SK-N-SH treated with all-trans-retinoic acid at 6 μM for 48 hours (cell line): ENCODE measurements at regions not wholly inside any gene's neighbourhood (a gene's known extent, or its start where the extent isn't known, plus 50 kb on each side); places are given as distances from the start of the nearest gene placed in this dataset.

Experiments
- GLIS3 ChIP-seq: fragments of 250-450 bp; sonication (Bioruptor Pico); IDR thresholded peaks from 2 replicates; pipeline ENCODE4 v1.5.0; 2020; ENCODE audit warnings: mild to moderate bottlenecking, moderate library complexity
- PPARA ChIP-seq: fragments of 250-450 bp; sonication (Bioruptor Pico); IDR thresholded peaks from 2 replicates; pipeline ENCODE4 v1.5.0; 2020; ENCODE audit warnings: mild to moderate bottlenecking, borderline replicate concordance
- TF ChIP-seq, protein P1 (sequence below): fragments of 250-450 bp; sonication (Bioruptor Pico); IDR thresholded peaks from 2 replicates; pipeline ENCODE4 v1.5.1; 2020; ENCODE audit warnings: low read depth, mild to moderate bottlenecking, moderate library complexity

DNA sequence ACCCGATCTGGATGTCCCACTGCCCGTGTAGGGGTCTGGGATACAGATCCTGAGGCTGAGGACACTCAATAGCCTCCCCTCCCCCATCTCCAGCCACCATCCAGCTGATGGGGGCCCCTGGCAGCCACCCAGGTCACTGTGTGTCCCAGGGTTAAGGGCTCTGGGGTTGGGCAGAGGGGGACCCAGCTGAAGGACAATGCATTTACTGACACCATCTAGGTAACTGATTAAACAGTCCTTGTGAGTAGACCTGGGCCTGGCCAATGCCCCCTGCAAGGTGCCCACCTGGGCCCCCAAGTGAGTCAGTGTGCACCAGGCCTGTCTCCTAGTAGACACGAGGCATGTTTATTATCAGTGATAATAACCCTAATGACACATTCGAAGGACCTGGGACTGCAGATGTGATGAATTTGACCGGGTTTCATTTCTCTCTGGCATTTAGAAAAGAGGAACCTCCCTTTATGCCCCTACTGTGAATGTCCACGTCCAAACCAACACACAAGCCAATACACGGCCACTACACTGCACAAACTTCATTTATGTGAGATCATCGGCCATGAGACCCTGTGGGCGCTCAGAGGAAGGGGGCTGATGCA is 261.9 kb upstream of the FOXF1 start:
- TF ChIP-seq, protein P1, sequence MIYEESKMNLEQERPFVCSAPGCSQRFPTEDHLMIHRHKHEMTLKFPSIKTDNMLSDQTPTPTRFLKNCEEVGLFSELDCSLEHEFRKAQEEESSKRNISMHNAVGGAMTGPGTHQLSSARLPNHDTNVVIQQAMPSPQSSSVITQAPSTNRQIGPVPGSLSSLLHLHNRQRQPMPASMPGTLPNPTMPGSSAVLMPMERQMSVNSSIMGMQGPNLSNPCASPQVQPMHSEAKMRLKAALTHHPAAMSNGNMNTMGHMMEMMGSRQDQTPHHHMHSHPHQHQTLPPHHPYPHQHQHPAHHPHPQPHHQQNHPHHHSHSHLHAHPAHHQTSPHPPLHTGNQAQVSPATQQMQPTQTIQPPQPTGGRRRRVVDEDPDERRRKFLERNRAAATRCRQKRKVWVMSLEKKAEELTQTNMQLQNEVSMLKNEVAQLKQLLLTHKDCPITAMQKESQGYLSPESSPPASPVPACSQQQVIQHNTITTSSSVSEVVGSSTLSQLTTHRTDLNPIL (CRISPR knock-in tag), result no peak
- TF ChIP-seq PPARA (CRISPR knock-in tag), result no peak
- TF ChIP-seq GLIS3 (CRISPR knock-in tag), result no peak
